GM21723 (cell line): ENCODE measurements at regions not wholly inside any gene's neighbourhood (a gene's known extent, or its start where the extent isn't known, plus 50 kb on each side); places are given as distances from the start of the nearest gene placed in this dataset.
"Not testable (repeated sequence)": the region's sequence is repeated elsewhere in the genome, so short reads cannot be mapped to it uniquely, and the experiment has no call there.

Experiments used
- ATAC-seq: cut with Tn5 transposase; IDR thresholded peaks from one replicate; pipeline ENCODE4 v1.9.1; 2021; ENCODE audit warnings: mild to moderate bottlenecking, moderate library complexity; ENCODE audit not compliant: unreplicated experiment

DNA sequence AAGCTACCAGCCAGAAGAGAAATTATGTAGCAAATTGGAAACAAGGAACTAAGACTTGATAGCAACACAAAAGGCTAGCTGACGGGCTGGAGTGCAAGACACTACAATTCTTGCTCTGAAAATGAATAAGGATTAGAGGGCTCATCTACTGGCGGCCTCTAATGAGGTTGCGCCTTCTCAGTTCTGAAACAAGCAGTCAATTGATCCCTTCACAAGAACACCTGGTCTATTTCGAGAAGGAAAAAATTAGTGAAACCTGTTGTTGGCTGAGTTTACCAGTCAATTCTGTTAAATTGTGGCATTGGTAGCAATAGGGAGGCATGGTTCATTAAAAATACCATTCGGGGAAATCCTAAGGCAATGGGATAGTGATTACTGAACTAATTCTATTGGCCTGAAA is 74.8 kb upstream of the JARID2 start:
- no peak for ATAC-seq

DNA sequence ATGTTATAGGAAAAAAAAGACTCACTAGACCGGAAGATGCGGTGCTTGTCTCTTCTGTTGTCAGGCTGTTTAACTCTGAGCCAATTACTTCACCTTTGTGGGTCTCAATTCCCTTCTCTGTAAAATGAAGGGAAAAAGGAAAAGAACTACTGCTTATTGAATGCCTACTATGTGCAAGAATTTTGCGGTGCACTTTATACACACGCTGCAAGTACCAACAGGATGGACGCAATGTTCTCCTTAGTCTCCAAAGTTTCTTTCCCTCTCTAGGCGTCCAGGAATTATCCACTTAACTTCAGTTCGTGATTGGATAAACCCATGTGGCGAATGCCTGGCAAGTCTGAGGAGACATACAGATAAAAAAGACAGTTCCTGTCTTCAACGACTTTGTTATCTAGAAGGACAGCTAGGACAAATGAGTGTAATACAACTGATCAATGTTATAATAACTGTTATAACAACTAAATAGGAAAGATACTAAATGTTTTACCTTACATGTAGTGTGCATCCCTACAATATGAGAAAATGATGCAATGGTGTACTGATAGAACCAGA is 69.0 kb upstream of the JARID2 start:
- ATAC-seq = no peak

DNA sequence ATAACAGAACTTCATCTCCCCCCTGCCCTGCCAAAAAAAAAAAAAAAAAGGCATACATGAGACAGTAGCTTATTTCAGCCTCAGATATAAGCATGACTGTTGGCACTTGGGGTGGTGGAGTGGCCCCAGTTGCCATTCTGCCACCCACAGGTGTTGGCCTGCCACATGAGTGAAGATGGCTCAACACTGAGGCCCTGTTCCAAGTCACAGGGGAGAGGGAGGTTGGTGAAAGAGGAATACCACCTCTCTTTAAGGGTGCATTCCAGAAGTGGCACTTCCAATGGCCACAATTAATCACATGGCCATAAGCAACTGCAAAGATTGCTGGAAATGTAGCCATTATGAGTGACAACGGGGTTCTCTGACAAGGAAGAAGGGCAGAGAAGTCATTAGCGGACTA is 61.9 kb upstream of the JARID2 start:
- no peak for ATAC-seq

DNA sequence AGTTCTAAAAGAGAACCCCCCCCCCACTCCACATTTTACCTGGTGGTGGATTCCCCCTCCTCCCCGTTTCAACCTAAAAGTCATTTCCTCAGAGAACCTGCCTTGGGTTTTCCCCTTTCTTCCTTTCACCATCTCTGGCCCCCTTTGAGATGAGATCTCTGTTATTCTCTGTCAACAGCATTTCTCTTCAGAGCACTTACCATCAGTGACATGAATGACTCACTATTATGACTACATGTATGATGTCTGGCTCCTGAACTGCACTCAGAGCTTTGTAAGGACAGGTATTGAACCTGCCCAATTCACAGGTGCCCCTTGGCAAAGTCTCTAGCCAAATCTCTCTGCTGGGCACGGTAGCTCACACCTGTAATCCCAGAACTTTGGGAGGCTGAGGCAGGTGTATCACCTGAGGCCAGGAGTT is 61.4 kb upstream of the JARID2 start:
- peak; percentile 57 for ATAC-seq

DNA sequence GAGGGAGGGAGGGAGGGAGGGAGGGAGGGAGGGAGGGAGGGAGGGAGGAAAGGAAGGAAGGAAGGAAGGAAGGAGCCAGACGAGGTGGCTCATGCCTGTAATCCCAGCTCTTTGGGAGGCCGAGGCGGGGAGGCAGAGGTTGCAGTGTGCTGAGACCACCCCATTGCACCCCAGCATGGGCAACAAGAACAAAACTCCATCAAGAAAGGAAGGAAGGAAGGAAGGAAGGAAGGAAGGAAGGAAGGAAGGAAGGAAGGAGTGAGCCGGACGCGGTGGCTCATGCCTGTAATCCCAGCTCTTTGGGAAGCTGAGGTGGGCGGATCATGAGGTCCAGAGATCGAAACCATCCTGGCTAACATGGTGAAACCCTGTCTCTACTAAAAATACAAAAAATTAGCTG is 60.8 kb upstream of the JARID2 start:
- not testable (repeated sequence) for ATAC-seq

DNA sequence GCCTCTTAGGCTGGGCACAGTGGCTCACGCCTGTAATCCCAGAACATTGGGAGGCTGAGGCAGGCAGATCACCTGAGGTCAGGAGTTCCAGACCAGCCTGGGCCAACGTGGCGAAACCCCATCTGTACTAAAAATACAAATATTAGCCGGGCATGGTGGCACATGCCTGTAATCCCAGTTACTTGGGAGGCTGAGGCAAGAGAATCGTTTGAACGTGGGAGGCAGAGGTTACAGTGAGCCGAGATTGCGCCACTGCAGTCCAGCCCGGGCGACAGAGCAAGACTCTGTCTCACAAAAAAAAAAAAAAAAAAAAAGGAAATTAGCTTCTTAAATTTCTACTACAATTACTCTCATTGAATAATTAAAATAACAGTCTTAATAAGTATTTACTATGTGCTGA is 52.4 kb upstream of the JARID2 start:
- not testable (repeated sequence) for ATAC-seq

DNA sequence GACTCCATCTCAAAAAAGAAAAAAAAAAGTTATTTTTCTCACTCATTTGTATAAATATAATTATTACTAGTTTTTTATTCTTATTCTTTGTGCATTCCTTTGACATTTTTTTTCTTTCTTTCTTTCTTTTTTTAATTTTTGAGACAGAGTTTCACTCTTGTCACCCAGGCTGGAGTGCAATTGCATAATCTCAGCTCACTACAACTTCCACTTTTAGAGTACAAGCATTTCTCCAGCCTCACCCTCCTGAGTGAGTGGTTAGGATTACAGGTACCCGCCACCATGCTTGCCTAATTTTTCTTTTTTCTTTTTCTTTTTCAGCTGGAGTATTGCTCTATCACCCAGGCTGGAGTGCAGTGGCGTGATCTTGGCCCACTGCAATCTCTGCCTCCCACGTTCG is 51.4 kb upstream of the JARID2 start:
- no peak for ATAC-seq
